ENCODE measurements at regions not wholly inside any gene's neighbourhood (a gene's known extent, or its start where the extent isn't known, plus 50 kb on each side); places are given as distances from the start of the nearest gene placed in this dataset.
"Not testable (repeated sequence)": the region's sequence is repeated elsewhere in the genome, so short reads cannot be mapped to it uniquely, and the experiment has no call there.

GRCh38 chr10:4252701-4253100, 467.7 kb upstream of the KLF6 start:
- no peak for DNase-seq

- no peak for DNase-seq
Measured at GRCh38 chr10:4250587-4250887, 465.5 kb upstream of the KLF6 start.

GRCh38 chr10:4249841-4250586, 465.0 kb upstream of the KLF6 start:
- no peak for DNase-seq

- DNase-seq = no peak
Measured at GRCh38 chr10:4247379-4247778, 462.4 kb upstream of the KLF6 start.

GRCh38 chr10:4246881-4247358, 461.9 kb upstream of the KLF6 start:
- no peak for DNase-seq

- no peak for DNase-seq
Measured at GRCh38 chr10:4243651-4244050, 458.6 kb upstream of the KLF6 start.

- DNase-seq = no peak
Measured at GRCh38 chr10:4243169-4243568, 458.2 kb upstream of the KLF6 start.

GRCh38 chr10:4242561-4243035, 457.6 kb upstream of the KLF6 start:
- DNase-seq = no peak

- no peak for DNase-seq
Measured at GRCh38 chr10:4241724-4242345, 456.8 kb upstream of the KLF6 start.

- no peak for DNase-seq
Measured at GRCh38 chr10:4240608-4241197, 455.7 kb upstream of the KLF6 start.

- DNase-seq = no peak
Measured at GRCh38 chr10:4239186-4239585, 454.2 kb upstream of the KLF6 start.

- DNase-seq = not testable (repeated sequence)
Measured at GRCh38 chr10:4236905-4237304, 451.9 kb upstream of the KLF6 start.

- peak; percentile 2 for DNase-seq
Measured at GRCh38 chr10:4234661-4235060, 449.7 kb upstream of the KLF6 start.

- DNase-seq = no peak
Measured at GRCh38 chr10:4231439-4231838, 446.4 kb upstream of the KLF6 start.

- DNase-seq = no peak
Measured at GRCh38 chr10:4230036-4230435, 445.0 kb upstream of the KLF6 start.

- DNase-seq = no peak
Measured at GRCh38 chr10:4229106-4229505, 444.1 kb upstream of the KLF6 start.

GRCh38 chr10:4227586-4227985, 442.6 kb upstream of the KLF6 start:
- DNase-seq = no peak

- DNase-seq = no peak
Measured at GRCh38 chr10:4226941-4227540, 442.0 kb upstream of the KLF6 start.

GRCh38 chr10:4224178-4224577, 439.2 kb upstream of the KLF6 start:
- no peak for DNase-seq

GRCh38 chr10:4221310-4221709, 436.3 kb upstream of the KLF6 start:
- not testable (repeated sequence) for DNase-seq

- no peak for DNase-seq
Measured at GRCh38 chr10:4219901-4220300, 434.9 kb upstream of the KLF6 start.

GRCh38 chr10:4217653-4218052, 432.6 kb upstream of the KLF6 start:
- no peak for DNase-seq

GRCh38 chr10:4217187-4217586, 432.2 kb upstream of the KLF6 start:
- DNase-seq = no peak

GRCh38 chr10:4216726-4217125, 431.7 kb upstream of the KLF6 start:
- no peak for DNase-seq
